Fibroblast of lung (primary cell): ENCODE measurements at regions not wholly inside any gene's neighbourhood (a gene's known extent, or its start where the extent isn't known, plus 50 kb on each side); places are given as distances from the start of the nearest gene placed in this dataset.

Experiments used
- DNase-seq, 2 donors: peaks; one replicate each; pipeline versions ENCODE4 v3.0.0 to v3.0.0-alpha.2; 2010; ENCODE audit warnings: low read depth in 2 of 2
- H2AFZ ChIP-seq: 2 replicates; pipeline ENCODE4 v1.5.1; 2012; ENCODE audit warnings: low read length, control low read depth, inconsistent platforms
- H3K27ac ChIP-seq: 2 replicates; pipeline ENCODE4 v1.5.1; 2011; ENCODE audit warnings: low read length, control low read depth; ENCODE audit not compliant: insufficient read depth
- H3K27me3 ChIP-seq: 2 replicates; pipeline ENCODE4 v1.5.1; 2011; ENCODE audit warnings: mild to moderate bottlenecking, low read length; ENCODE audit not compliant: control insufficient read depth, insufficient read depth
- H3K36me3 ChIP-seq: 2 replicates; pipeline ENCODE4 v1.5.1; 2011; ENCODE audit warnings: low read length; ENCODE audit not compliant: control insufficient read depth, insufficient read depth
- H3K4me1 ChIP-seq: 2 replicates; pipeline ENCODE4 v1.5.1; 2011; ENCODE audit warnings: low read length; ENCODE audit not compliant: control insufficient read depth, insufficient read depth; ENCODE audit errors: extremely low read depth
- H3K4me2 ChIP-seq: 2 replicates; pipeline ENCODE4 v1.5.1; 2011; ENCODE audit warnings: low read length, control low read depth; ENCODE audit not compliant: insufficient read depth; ENCODE audit errors: extremely low read depth
- H3K4me3 ChIP-seq, 4 experiments: fragments of 200-600 bp in 1 of 4; sonication (generic) in 1 of 4; replicated peaks in 1 of 4; 2 replicates each; pipeline ENCODE4 v1.5.1; 2011 to 2016; ENCODE audit warnings: low read length in 4 of 4, low read depth in 3 of 4, mild to moderate bottlenecking in 3 of 4, control low read depth in 2 of 4, inconsistent platforms in 1 of 4, mixed read lengths in 1 of 4; ENCODE audit not compliant: insufficient read depth in 1 of 4; ENCODE audit errors: control extremely low read depth in 1 of 4
- H3K79me2 ChIP-seq: 2 replicates; pipeline ENCODE4 v1.5.1; 2012; ENCODE audit warnings: mild to moderate bottlenecking, low read length, inconsistent platforms; ENCODE audit not compliant: control insufficient read depth, insufficient read depth
- H3K9ac ChIP-seq: 2 replicates; pipeline ENCODE4 v1.5.1; 2011; ENCODE audit warnings: mild to moderate bottlenecking, low read length, control low read depth; ENCODE audit not compliant: insufficient read depth
- H3K9me3 ChIP-seq: 2 replicates; pipeline ENCODE4 v1.5.1; 2012; ENCODE audit warnings: low read depth, low read length; ENCODE audit not compliant: control insufficient read depth, insufficient read depth
- H4K20me1 ChIP-seq: 2 replicates; pipeline ENCODE4 v1.5.1; 2011; ENCODE audit warnings: low read length; ENCODE audit not compliant: control insufficient read depth, insufficient read depth; ENCODE audit errors: extremely low read depth
- CTCF ChIP-seq, 2 donors: IDR thresholded peaks in 1 of 2; conservative IDR thresholded peaks in 1 of 2; 1 replicate in 1 of 2; 2 replicates in 1 of 2; pipeline ENCODE4 v1.5.1; 2011 to 2012; ENCODE audit warnings: low read length in 2 of 2, control low read depth in 1 of 2, inconsistent platforms in 1 of 2, low read depth in 1 of 2, mild to moderate bottlenecking in 1 of 2
- EZH2 ChIP-seq: IDR thresholded peaks from 2 replicates; pipeline ENCODE4 v1.5.1; 2012; ENCODE audit warnings: low read length, control low read depth, mild to moderate bottlenecking; ENCODE audit errors: missing control alignments

- H3K27ac ChIP-seq = no peak overlapping the region
- H3K36me3 ChIP-seq = no peaks in the 10 kb centered on the region
- H2AFZ ChIP-seq = no peak overlapping the region
- H3K9ac ChIP-seq = no peak overlapping the region
- no peaks in the 10 kb centered on the region for H4K20me1 ChIP-seq
- no peak overlapping the region for H3K4me3 ChIP-seq
- no peaks in the 10 kb centered on the region for H3K27me3 ChIP-seq
- no peaks in the 10 kb centered on the region for H3K79me2 ChIP-seq
- DNase-seq = no peak
- no peak overlapping the region for H3K4me2 ChIP-seq
- H3K9me3 ChIP-seq = no peaks in the 10 kb centered on the region
- TF ChIP-seq EZH2 (no peak), CTCF (conservative IDR thresholded peaks at IDR 0.05 in 1 of 2, IDR thresholded peaks at IDR 0.05 in 1 of 2; ENCODE audit: low read depth in 1 of 2, low read length in 2 of 2) (no peak)
- H3K4me1 ChIP-seq = no peaks in the 10 kb centered on the region
These were observed 482.8 kb upstream of the KLF4 start for GRCh38 chr9:107972346-107972745.

GRCh38 chr9:107971241-107971640, 481.7 kb upstream of the KLF4 start:
- Histone ChIP-seq H3K4me3 (no peak overlapping the region), H4K20me1 (no peaks in the 10 kb centered on the region), H3K36me3 (no peaks in the 10 kb centered on the region), H2AFZ (no peak overlapping the region), H3K4me1 (no peaks in the 10 kb centered on the region), H3K27me3 (no peaks in the 10 kb centered on the region), H3K27ac (no peak overlapping the region), H3K4me2 (no peak overlapping the region), H3K79me2 (no peaks in the 10 kb centered on the region), H3K9me3 (no peaks in the 10 kb centered on the region), H3K9ac (no peak overlapping the region)
- no peak for DNase-seq
- TF ChIP-seq CTCF (conservative IDR thresholded peaks at IDR 0.05 in 1 of 2, IDR thresholded peaks at IDR 0.05 in 1 of 2; ENCODE audit: low read depth in 1 of 2, low read length in 2 of 2) (no peak), EZH2 (no peak)

- H3K27ac ChIP-seq = no peak overlapping the region
- no peaks in the 10 kb centered on the region for H3K9me3 ChIP-seq
- no peak overlapping the region for H3K4me3 ChIP-seq
- no peak for TF ChIP-seq CTCF (conservative IDR thresholded peaks at IDR 0.05 in 1 of 2, IDR thresholded peaks at IDR 0.05 in 1 of 2; ENCODE audit: low read depth in 1 of 2, low read length in 2 of 2)
- TF ChIP-seq EZH2 = no peak
- no peaks in the 10 kb centered on the region for H3K36me3 ChIP-seq
- H3K4me2 ChIP-seq = no peak overlapping the region
- no peak overlapping the region for H2AFZ ChIP-seq
- no peak for DNase-seq
- H4K20me1 ChIP-seq = no peaks in the 10 kb centered on the region
- H3K4me1 ChIP-seq = no peaks in the 10 kb centered on the region
- H3K79me2 ChIP-seq = no peaks in the 10 kb centered on the region
- no peaks in the 10 kb centered on the region for H3K27me3 ChIP-seq
- H3K9ac ChIP-seq = no peak overlapping the region
These were observed 481.2 kb upstream of the KLF4 start for GRCh38 chr9:107970726-107971125.
